ENCODE measurements at regions not wholly inside any gene's neighbourhood (a gene's known extent, or its start where the extent isn't known, plus 50 kb on each side); places are given as distances from the start of the nearest gene placed in this dataset.
"Not testable (repeated sequence)": the region's sequence is repeated elsewhere in the genome, so short reads cannot be mapped to it uniquely, and the experiment has no call there.

GRCh38 chr4:81601358-81601694 is 129.6 kb upstream of the RASGEF1B start:
- DNase-seq: peak in 1 of 3 donors; percentile 13

GRCh38 chr4:81600520-81601357 is 129.0 kb upstream of the RASGEF1B start:
- DNase-seq: peak; percentile 37 to 85 (median 68)

GRCh38 chr4:81599742-81600380 is 128.2 kb upstream of the RASGEF1B start:
- peak; percentile 58 to 91 (median 69) for DNase-seq

GRCh38 chr4:81595798-81596610 is 124.3 kb upstream of the RASGEF1B start:
- no peak for DNase-seq

- DNase-seq: no peak
Observed at GRCh38 chr4:81595287-81595686, 123.6 kb upstream of the RASGEF1B start.

GRCh38 chr4:81594490-81595159 is 122.9 kb upstream of the RASGEF1B start:
- no peak for DNase-seq

- DNase-seq: no peak
Observed at GRCh38 chr4:81592701-81593100, 121.0 kb upstream of the RASGEF1B start.

GRCh38 chr4:81590596-81590995 is 118.9 kb upstream of the RASGEF1B start:
- no peak for DNase-seq

- no peak for DNase-seq
Observed at GRCh38 chr4:81589262-81589661, 117.6 kb upstream of the RASGEF1B start.

GRCh38 chr4:81586706-81587105 is 115.0 kb upstream of the RASGEF1B start:
- DNase-seq: no peak

- DNase-seq: not testable (repeated sequence)
Observed at GRCh38 chr4:81580994-81581374, 109.3 kb upstream of the RASGEF1B start.

- DNase-seq: no peak
Observed at GRCh38 chr4:81580346-81580993, 108.8 kb upstream of the RASGEF1B start.

- DNase-seq: no peak
Observed at GRCh38 chr4:81577392-81577791, 105.7 kb upstream of the RASGEF1B start.

- DNase-seq: peak in 1 of 3 donors; percentile 45
Observed at GRCh38 chr4:81574991-81575390, 103.3 kb upstream of the RASGEF1B start.

GRCh38 chr4:81573840-81574239 is 102.1 kb upstream of the RASGEF1B start:
- no peak for DNase-seq

GRCh38 chr4:81572402-81572801 is 100.7 kb upstream of the RASGEF1B start:
- no peak for DNase-seq

- DNase-seq: no peak
Observed at GRCh38 chr4:81571105-81571504, 99.4 kb upstream of the RASGEF1B start.

- peak in 1 of 3 donors; percentile 25 for DNase-seq
Observed at GRCh38 chr4:81566161-81566591, 94.5 kb upstream of the RASGEF1B start.

- peak; percentile 58 to 89 (median 82) for DNase-seq
Observed at GRCh38 chr4:81565142-81565870, 93.6 kb upstream of the RASGEF1B start.

GRCh38 chr4:81564025-81564424 is 92.3 kb upstream of the RASGEF1B start:
- no peak for DNase-seq

- DNase-seq: peak in 1 of 3 donors; percentile 25
Observed at GRCh38 chr4:81562093-81562492, 90.4 kb upstream of the RASGEF1B start.

All from muscle of back (tissue), 3 donors.